Ovary (tissue), 3 donors: ENCODE measurements at regions not wholly inside any gene's neighbourhood (a gene's known extent, or its start where the extent isn't known, plus 50 kb on each side); places are given as distances from the start of the nearest gene placed in this dataset.

Experiments
- CTCF ChIP-seq, 3 donors: fragments of 450-650 bp in 2 of 3; fragments of 200-600 bp in 1 of 3; IDR thresholded peaks; one replicate each; pipeline versions ENCODE4 v1.5.1 to v1.8.0; 2016 to 2022; ENCODE audit warnings: antibody characterized with exemption in 3 of 3, mild to moderate bottlenecking in 1 of 3
- POLR2A ChIP-seq: fragments of 450-650 bp; IDR thresholded peaks from one replicate; pipeline ENCODE4 v1.6.1; 2017; ENCODE audit warnings: antibody characterized with exemption, mild to moderate bottlenecking, moderate library complexity
- donor health status: DM: no; HTN: no; CAD: no.

- no peak for TF ChIP-seq CTCF (IDR thresholded peaks at IDR 0.05)
- TF ChIP-seq POLR2A, result no peak
These were observed 580.6 kb upstream of the TBX3 start for GRCh38 chr12:115264605-115265004.
